GM21390 (cell line): ENCODE measurements at regions not wholly inside any gene's neighbourhood (a gene's known extent, or its start where the extent isn't known, plus 50 kb on each side); places are given as distances from the start of the nearest gene placed in this dataset.
"Not testable (repeated sequence)": the region's sequence is repeated elsewhere in the genome, so short reads cannot be mapped to it uniquely, and the experiment has no call there.

ENCODE experiments used
- ATAC-seq: cut with Tn5 transposase; IDR thresholded peaks from one replicate; pipeline ENCODE4 v1.9.1; 2021; ENCODE audit not compliant: unreplicated experiment

DNA sequence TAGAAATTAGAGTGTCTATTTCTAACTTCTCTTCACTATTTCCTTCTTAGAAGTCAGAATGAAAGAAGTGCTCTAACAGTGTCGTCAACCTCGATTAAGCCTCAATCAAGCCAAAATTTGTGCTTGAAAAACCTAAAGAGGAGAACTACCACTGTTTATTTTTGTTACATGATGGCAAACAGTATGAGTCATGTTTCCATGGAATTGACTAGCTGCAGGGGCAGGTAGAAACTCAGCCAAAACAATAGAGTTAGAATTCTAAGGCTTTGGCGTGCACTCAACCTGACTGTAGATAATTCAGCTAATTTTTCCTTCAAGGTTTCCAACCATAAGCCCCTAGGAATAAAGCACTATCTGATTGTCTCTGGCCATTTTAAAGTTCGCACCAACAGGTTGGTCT is 415.9 kb downstream of the ETS1 start:
- no peak for ATAC-seq

GRCh38 chr11:128165572-128165971 is 421.8 kb downstream of the ETS1 start:
- ATAC-seq: no peak

DNA sequence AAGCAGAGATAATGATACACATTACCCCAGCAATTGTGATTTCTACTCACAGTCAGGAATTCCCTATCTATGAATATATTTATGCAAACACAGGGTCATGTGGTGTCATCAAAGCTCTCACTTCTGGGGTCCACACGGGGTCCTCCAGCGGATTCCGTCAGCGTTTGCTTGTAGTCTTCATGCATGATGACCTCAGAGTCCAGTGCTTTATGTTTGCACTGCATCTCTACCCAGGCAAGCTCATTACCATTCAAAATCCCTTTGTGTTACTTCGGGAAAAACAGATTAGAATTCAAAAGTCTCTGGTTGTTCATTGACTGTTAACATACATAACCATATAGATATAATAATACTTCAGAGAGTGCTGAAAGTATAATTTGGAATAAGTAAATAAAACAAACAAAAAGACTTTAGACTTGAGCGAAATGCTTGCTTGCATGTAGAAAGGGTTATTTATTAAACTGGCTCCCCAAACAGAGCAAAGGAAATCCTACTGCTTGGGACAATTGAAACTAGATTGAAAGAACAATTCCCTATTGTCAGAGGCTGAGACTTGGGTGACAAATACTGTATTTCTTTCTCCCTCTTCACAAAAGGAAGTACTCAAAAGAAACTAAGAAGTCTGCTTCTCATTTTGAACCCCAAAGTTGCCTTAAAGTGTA is 423.1 kb downstream of the ETS1 start:
- ATAC-seq: no peak

- no peak for ATAC-seq
Measured at GRCh38 chr11:128161994-128162393, 425.4 kb downstream of the ETS1 start.

DNA sequence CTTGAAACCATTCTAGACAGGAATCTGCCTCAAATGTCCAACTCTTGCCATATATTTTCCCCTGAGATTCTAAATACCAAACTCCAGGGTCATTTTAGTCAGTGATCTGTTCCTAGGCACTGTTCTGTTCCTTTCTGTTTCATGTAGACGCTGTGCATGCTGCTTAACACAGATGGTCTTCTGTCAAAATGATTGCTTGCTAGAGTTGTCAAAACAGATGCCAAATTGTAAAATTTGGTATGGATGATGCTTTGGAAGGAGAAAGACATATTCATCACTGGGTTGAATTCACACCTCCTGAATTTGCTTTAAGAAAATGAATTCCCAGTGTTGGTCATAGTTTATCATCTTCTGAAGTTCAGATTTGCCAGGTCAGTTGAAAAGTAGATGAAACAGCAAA is 425.9 kb downstream of the ETS1 start:
- ATAC-seq: no peak

DNA sequence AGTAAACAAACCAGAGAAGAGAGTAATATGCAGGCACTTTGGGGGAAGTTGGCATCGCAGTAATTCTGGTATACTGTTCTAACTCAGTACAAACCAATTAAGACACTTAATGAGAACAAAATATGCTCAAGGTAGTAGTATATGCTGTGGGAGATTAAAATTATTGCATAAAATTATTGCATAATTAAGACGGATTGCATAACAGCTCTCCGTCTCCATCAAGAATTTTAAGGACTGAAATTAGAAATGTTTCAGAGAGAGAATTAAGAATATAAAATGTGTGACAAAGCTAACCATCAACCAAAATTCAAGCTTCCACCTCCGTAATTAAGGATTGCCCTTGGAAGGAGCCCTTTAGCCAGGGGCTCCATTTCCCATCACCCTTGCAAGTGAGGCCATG is 428.5 kb downstream of the ETS1 start:
- ATAC-seq: no peak

- ATAC-seq: peak; percentile 93
Measured at GRCh38 chr11:128157423-128158298, 429.7 kb downstream of the ETS1 start.

- no peak for ATAC-seq
Measured at GRCh38 chr11:128156486-128156885, 430.9 kb downstream of the ETS1 start.

GRCh38 chr11:128155590-128155989 is 431.8 kb downstream of the ETS1 start:
- no peak for ATAC-seq

- no peak for ATAC-seq
Measured at GRCh38 chr11:128153697-128154048, 433.7 kb downstream of the ETS1 start.

GRCh38 chr11:128152796-128153696 is 434.3 kb downstream of the ETS1 start:
- ATAC-seq: no peak

DNA sequence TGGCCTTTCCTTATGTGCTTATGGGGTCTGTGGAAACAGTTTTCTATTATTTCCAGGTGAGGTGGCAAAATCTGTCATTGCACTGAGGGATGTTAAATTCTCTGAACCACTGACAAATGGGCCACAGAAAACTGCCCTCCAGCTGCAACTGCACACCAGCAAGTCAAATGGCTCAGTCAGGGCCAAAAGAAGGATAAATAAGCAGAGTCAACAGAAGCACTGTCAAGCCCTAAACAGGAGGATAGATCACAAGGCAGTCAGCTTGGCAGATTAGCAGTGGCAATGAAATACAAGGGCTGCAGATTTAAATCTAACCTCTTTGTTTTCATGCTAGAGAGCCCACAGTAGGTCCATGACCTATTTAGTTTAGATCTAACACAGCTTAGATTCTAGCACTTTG is 435.6 kb downstream of the ETS1 start:
- ATAC-seq: no peak

- ATAC-seq: no peak
Measured at GRCh38 chr11:128151338-128151737, 436.0 kb downstream of the ETS1 start.

DNA sequence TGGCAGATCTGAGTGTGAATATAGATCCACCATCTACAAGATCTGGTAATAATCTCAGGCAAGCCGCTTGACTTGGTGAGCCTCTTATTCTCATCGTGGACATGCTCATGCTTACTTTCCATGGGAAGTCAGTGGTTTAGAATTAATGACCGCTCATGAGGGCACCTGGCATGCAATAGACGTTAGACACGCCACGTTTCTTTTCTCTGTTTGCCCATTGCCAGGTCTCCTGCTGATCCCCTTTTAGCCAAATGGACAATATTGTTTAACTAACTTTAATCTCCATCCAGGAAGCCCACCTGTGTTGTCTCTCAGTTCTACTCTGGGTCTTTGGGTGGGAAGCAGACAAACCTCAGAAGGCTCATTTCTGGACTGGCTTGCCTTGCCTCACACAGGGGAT is 439.1 kb downstream of the ETS1 start:
- no peak for ATAC-seq

- ATAC-seq: no peak
Measured at GRCh38 chr11:128146926-128147605, 440.3 kb downstream of the ETS1 start.

- ATAC-seq: not testable (repeated sequence)
Measured at GRCh38 chr11:128140293-128140692, 447.1 kb downstream of the ETS1 start.

- no peak for ATAC-seq
Measured at GRCh38 chr11:128135451-128135850, 451.9 kb downstream of the ETS1 start.

DNA sequence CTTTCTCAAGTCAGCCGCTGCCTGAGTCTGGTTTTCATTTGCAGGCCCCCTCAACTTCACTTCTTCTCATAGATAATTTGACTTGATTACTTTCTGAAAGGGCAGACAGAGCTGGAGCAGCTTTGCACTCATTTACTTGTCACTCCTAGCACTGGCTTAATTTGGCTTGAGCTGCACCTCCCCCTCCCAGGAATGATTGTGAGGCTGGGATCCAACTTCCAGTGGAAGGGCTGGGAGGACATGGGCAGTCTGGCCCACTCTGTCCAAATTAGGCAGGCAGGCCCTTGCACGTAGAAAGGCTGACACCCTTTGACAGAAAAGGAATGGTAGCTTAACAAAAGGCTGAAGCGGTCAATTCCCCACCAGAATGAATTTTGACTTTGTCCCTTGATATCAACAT is 453.9 kb downstream of the ETS1 start:
- no peak for ATAC-seq

DNA sequence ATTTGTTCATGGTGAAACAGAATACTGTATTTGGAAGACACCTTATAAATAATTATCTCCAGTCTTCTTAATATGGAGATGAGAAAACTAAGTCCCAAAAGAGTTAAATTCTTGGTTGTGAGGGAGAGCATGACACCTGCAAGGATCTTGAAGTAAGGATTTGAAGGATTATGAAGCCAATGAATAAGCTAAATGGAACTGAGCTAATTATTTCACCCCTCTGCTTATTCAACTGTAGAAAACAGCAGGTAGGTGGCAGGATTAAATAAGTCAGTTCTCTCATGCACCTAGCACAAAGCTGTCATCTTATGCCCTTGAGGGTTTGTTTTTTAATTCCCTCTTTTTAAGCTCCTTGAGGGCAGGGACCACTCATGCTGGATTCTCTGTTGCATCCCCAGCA is 457.3 kb downstream of the ETS1 start:
- no peak for ATAC-seq

GRCh38 chr11:128125723-128126122 is 461.6 kb downstream of the ETS1 start:
- no peak for ATAC-seq

- no peak for ATAC-seq
Measured at GRCh38 chr11:128116885-128117284, 470.5 kb downstream of the ETS1 start.
